Activated T-cell treated with anti-CD3 and anti-CD28 coated beads, Interleukin-2, amount 50 U/mL, for 4 hours (primary cell): ENCODE measurements at regions not wholly inside any gene's neighbourhood (a gene's known extent, or its start where the extent isn't known, plus 50 kb on each side); places are given as distances from the start of the nearest gene placed in this dataset.

Source experiments
- ATAC-seq, 2 donors: fragments of 200-7000 bp; cut with Tn5 transposase; one replicate each; pipeline ENCODE4 v1.10.0; 2021
- DNase-seq: peaks from one replicate; pipeline ENCODE4 v3.0.0-alpha.2; 2020
- H3K27me3 Mint-ChIP-seq: one replicate; pipeline ENCODE4 v1.8.0; 2021; ENCODE audit warnings: low read depth, mixed read lengths
- H3K36me3 Mint-ChIP-seq: one replicate; pipeline ENCODE4 v1.8.0; 2022; ENCODE audit warnings: mixed read lengths; ENCODE audit not compliant: insufficient read depth
- H3K4me1 Mint-ChIP-seq: one replicate; pipeline ENCODE4 v1.8.0; 2021; ENCODE audit warnings: low read depth, mixed read lengths
- H3K4me3 Mint-ChIP-seq: one replicate; pipeline ENCODE4 v1.8.0; 2021; ENCODE audit warnings: mild to moderate bottlenecking, moderate library complexity, mixed read lengths
- H3K9me3 Mint-ChIP-seq: one replicate; pipeline ENCODE4 v1.8.0; 2021; ENCODE audit warnings: mixed read lengths

DNA sequence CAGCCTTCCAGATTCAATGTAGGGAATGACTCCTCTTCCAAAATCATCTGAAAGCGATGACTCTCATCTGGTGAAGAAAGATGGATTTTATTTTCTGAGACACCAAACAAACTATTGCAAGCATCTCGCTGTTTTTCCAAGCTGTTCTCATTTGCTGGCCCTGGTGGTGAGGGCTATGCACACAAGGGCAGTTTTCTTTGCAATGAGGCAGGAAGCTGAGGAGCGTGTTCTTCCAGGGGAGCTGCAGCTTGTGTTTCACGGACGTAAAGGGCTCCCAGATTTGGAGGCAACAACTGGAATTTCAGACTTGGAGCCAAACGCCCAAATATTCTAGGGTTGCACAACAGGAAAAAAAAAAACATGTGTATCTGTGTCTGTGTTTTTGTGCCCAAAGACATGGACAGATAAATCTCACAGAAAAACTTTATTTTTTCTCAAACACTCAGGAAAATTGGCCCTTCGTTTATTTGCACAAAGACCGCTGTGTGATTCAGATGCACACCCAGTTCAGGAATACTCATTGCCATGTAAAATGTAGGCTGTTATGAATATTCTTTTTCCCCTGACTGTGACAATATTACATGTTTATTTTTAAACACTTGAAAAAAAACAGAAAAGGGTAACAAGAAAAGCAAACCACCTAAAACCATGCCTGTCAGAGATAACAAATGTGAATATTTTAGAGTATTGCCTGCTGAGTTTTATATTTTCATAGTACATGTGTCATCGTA, 151.3 kb downstream of the GAS1 start:
- DNase-seq, result no peak
- H3K4me3 Mint-ChIP-seq, result no peak overlapping the region
- H3K27me3 Mint-ChIP-seq, result peaks cover 4% of the 10 kb centered on the region
- ATAC-seq, result no peak
- no peaks in the 10 kb centered on the region for H3K4me1 Mint-ChIP-seq
- no peaks in the 10 kb centered on the region for H3K9me3 Mint-ChIP-seq
- no peaks in the 10 kb centered on the region for H3K36me3 Mint-ChIP-seq

DNA sequence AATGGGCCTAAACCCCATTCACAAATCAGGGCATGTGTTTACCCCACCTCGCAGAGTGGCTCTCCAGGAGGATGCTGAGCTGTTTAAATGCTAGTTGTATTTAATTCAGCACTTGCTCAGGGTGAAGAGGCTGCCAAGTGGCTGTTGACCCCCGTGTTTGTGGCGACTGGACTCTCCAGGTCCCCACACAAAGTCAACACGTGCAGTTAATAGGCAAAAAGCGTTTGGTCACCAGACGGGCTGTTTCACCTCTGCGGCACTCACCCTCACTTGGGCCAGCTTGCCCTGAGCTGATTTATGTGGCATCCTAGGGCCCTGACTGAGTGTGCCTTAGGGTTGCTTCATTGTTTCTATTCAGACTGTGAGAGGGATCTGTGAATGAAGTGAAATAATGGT, 152.3 kb downstream of the GAS1 start:
- ATAC-seq (no peak), DNase-seq (no peak)
- Mint-ChIP-seq H3K36me3 (no peaks in the 10 kb centered on the region), H3K9me3 (no peaks in the 10 kb centered on the region), H3K27me3 (peaks cover 4% of the 10 kb centered on the region), H3K4me3 (no peak overlapping the region), H3K4me1 (no peaks in the 10 kb centered on the region)

DNA sequence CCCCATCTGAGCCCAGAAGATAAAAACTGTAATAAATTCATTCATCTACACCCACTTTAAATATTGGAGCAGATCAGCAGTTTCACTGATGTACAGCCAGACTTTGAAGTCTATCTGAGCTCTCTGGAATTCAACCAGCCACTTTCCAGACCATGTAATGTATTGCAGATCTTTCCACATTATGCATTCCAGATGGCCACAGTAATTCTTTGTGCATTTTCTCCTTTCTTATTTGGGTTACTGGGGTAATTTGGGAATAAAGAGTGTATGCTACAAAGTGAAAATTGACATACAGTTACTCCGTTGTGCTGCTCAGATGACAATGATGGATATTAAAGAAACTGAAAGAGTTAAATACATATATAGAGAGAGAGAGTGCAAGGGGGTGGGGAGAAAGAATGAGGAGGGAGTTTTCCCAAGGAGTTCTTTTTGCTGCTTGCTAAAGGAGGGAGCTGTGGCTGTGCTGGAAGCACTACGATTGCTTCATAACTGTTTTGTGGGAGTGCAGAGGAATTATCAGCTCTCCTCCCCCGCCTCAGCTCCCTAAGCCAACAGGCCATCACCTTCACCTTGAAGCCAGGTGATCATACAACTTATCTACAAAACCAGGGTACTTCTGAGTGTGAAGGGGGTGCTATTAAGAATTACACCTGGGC, 152.8 kb downstream of the GAS1 start:
- Mint-ChIP-seq H3K9me3 (no peaks in the 10 kb centered on the region), H3K4me1 (no peaks in the 10 kb centered on the region), H3K27me3 (peaks cover 2% of the 10 kb centered on the region), H3K36me3 (no peaks in the 10 kb centered on the region), H3K4me3 (no peak overlapping the region)
- no peak for DNase-seq
- no peak for ATAC-seq

DNA sequence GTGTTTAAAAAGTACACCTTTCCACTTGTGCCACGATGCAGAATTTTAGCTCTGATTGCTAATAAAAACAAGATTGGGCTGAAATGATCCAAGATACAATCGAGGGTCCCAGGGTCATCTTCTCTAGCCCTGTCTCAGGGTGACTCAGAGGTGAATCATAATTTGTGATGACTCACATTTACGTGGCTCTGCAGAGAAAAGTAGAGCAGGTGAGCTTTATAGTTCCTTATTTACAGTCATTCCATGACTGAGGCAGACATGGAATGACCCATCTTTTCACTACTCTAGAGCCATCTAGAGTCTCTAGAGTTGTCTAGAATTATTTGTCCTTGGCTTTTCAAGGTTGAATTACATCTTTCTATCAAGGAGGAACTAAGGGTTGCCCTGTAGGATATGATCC, 155.2 kb downstream of the GAS1 start:
- H3K4me3 Mint-ChIP-seq, result no peak overlapping the region
- no peak for ATAC-seq
- DNase-seq, result no peak
- no peaks in the 10 kb centered on the region for H3K36me3 Mint-ChIP-seq
- no peaks in the 10 kb centered on the region for H3K4me1 Mint-ChIP-seq
- H3K9me3 Mint-ChIP-seq, result no peaks in the 10 kb centered on the region
- H3K27me3 Mint-ChIP-seq, result peaks cover 6% of the 10 kb centered on the region

DNA sequence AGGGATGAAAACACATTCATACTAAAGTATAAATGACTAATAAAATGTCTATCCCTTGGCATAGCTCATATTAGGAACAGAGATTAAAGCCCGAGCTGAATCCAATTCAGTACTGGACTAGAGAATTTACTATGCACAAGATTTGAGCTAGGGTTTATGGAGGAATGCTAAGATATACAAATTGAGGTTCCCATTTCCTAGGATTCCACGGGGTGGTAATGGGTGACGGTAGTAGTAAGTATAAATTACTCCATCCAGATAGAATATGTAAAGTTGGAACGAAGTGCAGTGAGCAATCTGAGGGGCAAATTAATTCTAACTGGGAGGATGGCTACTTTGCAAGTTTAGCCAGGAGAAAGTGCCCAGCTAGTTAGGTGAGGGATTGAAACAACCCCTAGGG, 156.5 kb downstream of the GAS1 start:
- DNase-seq (no peak), ATAC-seq (no peak)
- no peaks in the 10 kb centered on the region for H3K36me3 Mint-ChIP-seq
- H3K4me1 Mint-ChIP-seq, result no peaks in the 10 kb centered on the region
- H3K9me3 Mint-ChIP-seq, result no peaks in the 10 kb centered on the region
- H3K27me3 Mint-ChIP-seq, result peaks cover 6% of the 10 kb centered on the region
- H3K4me3 Mint-ChIP-seq, result no peak overlapping the region

DNA sequence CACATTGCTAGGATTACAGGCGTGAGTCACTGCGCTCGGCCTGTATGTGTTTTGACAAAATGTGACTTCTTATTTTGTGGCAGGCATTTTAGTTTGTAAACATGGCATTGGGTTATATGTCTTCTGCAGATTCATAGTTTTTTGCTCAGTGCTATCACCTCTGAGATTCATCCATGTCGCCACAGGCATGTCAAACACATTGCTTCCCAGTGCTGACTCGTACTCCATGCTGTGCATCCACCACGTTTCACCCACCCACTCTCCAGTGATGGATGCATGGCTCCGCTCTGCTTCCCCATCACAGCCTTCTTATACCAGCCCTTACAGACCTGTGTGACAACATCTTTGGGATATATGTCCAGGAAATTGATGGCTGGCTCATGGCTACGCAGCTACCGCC, 158.8 kb downstream of the GAS1 start:
- ATAC-seq, result no peak
- Mint-ChIP-seq H3K36me3 (no peaks in the 10 kb centered on the region), H3K9me3 (no peaks in the 10 kb centered on the region)

DNA sequence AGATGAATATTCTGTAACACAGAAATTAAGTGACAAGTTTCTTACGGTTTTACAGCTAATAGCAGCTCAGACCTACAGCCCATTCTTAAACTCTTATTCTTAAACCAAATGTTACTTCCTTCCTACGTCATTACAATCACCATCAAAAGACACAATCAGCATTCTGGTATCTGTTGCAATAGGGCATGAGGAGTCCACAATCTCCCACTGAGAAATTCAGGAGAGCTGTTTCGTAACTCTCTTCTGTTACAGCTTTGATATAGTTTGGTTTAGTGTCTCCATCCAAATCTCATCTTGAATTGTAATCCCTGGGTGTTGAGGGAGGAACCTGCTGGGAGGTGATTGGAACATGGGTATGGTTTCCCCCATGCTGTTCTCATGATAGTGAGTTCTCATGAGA, 163.4 kb downstream of the GAS1 start:
- Mint-ChIP-seq H3K36me3 (no peaks in the 10 kb centered on the region), H3K9me3 (no peaks in the 10 kb centered on the region), H3K4me3 (no peak overlapping the region), H3K4me1 (no peaks in the 10 kb centered on the region), H3K27me3 (peaks cover 21% of the 10 kb centered on the region)
- no peak for DNase-seq
- no peak for ATAC-seq

More for the DNA sequence above, 158.8 kb downstream of the GAS1 start:
- H3K4me1 Mint-ChIP-seq, result no peaks in the 10 kb centered on the region
- peaks cover 9% of the 10 kb centered on the region for H3K27me3 Mint-ChIP-seq
- DNase-seq, result no peak
- H3K4me3 Mint-ChIP-seq, result no peak overlapping the region

DNA sequence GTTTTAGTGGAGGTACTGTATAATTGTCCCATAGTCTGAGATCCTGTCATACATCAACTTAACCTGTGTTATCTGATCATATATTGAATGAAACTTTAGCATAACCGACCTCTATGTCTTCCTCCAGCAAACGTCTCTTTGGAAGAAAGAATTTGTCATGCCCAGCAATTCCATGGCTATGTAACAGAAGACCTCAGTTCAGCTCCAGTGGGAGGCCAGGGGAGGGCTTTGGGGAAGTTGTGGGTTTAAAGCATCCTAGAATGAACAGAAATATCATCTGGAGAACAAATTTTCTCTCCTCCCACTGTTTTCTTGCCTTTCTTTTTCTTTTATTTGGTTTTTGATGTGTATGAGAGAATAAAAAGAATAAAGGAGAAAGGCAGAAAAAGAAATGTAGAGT, 164.5 kb downstream of the GAS1 start:
- ATAC-seq (no peak), DNase-seq (no peak)
- peaks cover 18% of the 10 kb centered on the region for H3K27me3 Mint-ChIP-seq
- H3K4me1 Mint-ChIP-seq, result no peaks in the 10 kb centered on the region
- no peaks in the 10 kb centered on the region for H3K36me3 Mint-ChIP-seq
- no peaks in the 10 kb centered on the region for H3K9me3 Mint-ChIP-seq
- no peak overlapping the region for H3K4me3 Mint-ChIP-seq

DNA sequence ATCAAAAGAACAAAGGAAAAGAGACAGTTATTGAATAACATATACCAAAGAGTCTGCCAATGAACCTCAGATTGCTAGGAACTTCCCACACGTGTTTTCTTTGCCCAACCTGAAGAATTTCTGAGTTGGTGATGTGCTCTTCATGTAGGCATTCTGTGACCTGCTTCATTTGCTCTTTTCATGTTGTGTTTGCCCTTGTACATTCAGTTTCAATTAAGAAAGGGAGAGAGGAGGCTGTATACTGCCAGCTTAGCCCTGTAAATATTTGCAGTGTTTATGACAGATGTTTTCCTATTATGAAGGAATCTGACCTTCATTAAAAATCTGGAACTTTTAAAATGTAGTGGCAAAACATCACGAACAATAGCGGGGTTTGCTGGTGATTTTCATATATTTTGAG, 168.5 kb downstream of the GAS1 start:
- DNase-seq, result no peak
- no peak overlapping the region for H3K4me3 Mint-ChIP-seq
- H3K4me1 Mint-ChIP-seq, result no peaks in the 10 kb centered on the region
- no peaks in the 10 kb centered on the region for H3K9me3 Mint-ChIP-seq
- H3K36me3 Mint-ChIP-seq, result no peaks in the 10 kb centered on the region
- peaks cover 13% of the 10 kb centered on the region for H3K27me3 Mint-ChIP-seq
- no peak for ATAC-seq

DNA sequence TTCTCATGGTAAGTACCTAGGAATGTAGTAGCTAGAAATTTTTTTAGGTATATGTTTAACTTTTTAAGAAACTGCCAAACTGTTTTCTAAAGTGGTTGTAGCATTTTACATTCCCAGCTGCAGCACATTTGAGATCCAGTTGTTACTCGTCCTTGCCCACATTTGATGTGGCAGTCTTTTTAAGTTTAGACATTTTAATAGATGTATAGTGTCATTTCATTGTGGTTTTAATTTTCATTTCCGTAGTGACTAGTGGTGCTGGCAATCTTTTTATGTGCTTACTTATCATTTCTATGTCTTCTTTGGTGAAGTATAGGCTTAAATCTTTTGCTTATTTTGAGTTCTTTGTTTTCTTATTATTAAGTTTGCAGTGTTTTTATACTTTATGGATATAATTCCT, 171.6 kb downstream of the GAS1 start:
- Mint-ChIP-seq H3K36me3 (no peaks in the 10 kb centered on the region), H3K27me3 (peaks cover 2% of the 10 kb centered on the region), H3K9me3 (no peaks in the 10 kb centered on the region), H3K4me1 (no peaks in the 10 kb centered on the region), H3K4me3 (no peak overlapping the region)
- DNase-seq (no peak), ATAC-seq (no peak)

DNA sequence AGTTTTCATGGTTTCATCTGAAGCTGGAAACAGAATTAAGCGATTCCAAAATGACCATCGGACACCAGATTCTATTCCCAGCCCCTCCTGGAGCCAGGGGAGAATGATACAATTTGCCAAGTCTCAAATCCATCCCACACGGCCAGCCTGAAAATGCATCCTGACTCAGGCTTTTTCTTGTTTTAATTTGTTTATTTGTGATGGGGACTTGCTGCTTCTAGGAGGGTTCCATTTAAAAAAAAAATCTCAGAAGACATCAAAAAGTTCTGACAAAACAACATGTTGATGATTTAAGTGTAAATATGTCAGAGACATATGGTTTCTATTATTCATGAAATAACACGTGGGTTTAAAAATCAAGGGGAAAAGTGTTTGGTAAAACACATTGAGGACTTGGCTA, 173.2 kb downstream of the GAS1 start:
- Mint-ChIP-seq H3K4me1 (no peaks in the 10 kb centered on the region), H3K4me3 (no peak overlapping the region), H3K27me3 (peaks cover 3% of the 10 kb centered on the region), H3K36me3 (no peaks in the 10 kb centered on the region), H3K9me3 (no peaks in the 10 kb centered on the region)
- DNase-seq (no peak), ATAC-seq (no peak)

DNA sequence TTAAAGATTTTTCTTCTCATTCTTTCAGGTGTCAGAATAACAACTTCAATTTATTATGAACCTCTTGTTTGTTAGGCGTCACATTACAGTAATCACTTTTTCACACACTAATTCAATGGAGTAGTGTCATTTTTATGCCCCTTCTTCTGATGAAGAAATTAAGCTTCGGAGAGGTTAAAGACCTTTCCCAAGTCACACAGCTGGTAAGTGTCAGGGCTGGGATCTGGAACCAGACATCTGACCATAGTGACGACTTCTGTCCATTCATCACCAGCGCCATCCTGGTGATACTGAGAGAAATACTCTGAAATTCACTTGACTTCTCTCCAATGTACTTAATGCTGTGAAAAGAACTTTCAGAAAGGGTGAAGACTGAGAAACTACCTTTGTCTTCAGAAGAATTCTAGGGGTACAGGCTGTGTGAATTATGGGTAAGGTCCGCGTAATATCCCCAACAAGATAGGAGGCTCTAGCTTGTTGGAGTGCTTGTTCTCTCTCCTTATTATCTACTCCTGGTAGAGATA, 173.8 kb downstream of the GAS1 start:
- no peaks in the 10 kb centered on the region for H3K4me1 Mint-ChIP-seq
- ATAC-seq (no peak), DNase-seq (no peak)
- no peaks in the 10 kb centered on the region for H3K9me3 Mint-ChIP-seq
- no peak overlapping the region for H3K4me3 Mint-ChIP-seq
- H3K36me3 Mint-ChIP-seq, result no peaks in the 10 kb centered on the region
- H3K27me3 Mint-ChIP-seq, result peaks cover 3% of the 10 kb centered on the region

DNA sequence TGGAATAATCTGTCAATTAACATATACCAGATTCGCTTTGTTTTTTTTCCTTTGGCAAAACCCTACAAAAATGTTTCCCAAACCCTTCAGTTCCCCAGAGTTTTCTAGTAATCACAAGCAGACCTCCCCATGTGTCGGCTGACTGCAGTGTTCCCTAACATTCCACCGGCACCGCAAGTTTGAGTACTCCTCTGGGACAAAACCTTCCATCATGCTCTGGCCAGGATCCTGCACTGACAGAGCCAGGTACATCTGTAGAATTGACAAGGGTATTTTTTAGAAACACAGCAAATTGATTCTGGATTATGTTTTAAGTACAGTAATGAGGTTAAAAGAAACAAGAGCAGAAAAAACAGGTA, 174.7 kb downstream of the GAS1 start:
- H3K4me1 Mint-ChIP-seq, result no peaks in the 10 kb centered on the region
- peaks cover 4% of the 10 kb centered on the region for H3K27me3 Mint-ChIP-seq
- DNase-seq (no peak), ATAC-seq (no peak)
- no peaks in the 10 kb centered on the region for H3K9me3 Mint-ChIP-seq
- H3K36me3 Mint-ChIP-seq, result no peaks in the 10 kb centered on the region
- no peak overlapping the region for H3K4me3 Mint-ChIP-seq

DNA sequence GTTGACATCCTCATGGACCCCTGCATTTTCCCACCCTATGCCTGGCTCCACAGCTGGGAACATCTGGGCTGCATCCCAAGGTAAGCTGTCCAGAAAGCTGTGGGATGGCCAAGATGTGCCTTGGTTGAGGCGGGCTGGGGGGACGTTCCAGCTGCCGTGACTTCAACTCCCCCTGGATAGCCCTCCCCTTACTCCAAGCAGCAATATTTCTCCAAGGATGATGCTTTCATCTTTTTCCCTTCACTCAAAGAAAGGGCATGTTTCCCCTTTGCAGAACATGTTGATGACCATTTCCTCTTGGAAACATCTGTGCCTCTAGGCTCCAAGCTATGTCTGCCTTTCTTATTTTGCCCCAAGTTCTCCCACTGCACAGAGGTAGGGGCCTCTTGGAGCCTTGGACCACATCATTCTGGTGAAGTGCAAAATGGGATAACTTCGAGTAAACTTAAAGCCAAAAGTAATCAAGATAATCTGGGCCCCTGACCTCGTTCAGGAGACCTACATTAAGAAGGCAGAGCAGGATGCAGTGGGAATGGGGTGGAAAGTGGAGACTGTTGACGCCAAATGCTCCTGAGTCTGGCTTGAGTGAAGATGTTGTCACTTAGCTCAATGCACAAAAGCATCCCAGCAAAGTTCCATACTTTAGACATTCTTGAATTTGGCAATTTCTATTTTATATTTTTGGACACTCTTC, 175.2 kb downstream of the GAS1 start:
- peaks cover 4% of the 10 kb centered on the region for H3K27me3 Mint-ChIP-seq
- DNase-seq, result no peak
- no peaks in the 10 kb centered on the region for H3K9me3 Mint-ChIP-seq
- H3K36me3 Mint-ChIP-seq, result no peaks in the 10 kb centered on the region
- H3K4me3 Mint-ChIP-seq, result no peak overlapping the region
- no peak for ATAC-seq
- no peaks in the 10 kb centered on the region for H3K4me1 Mint-ChIP-seq

DNA sequence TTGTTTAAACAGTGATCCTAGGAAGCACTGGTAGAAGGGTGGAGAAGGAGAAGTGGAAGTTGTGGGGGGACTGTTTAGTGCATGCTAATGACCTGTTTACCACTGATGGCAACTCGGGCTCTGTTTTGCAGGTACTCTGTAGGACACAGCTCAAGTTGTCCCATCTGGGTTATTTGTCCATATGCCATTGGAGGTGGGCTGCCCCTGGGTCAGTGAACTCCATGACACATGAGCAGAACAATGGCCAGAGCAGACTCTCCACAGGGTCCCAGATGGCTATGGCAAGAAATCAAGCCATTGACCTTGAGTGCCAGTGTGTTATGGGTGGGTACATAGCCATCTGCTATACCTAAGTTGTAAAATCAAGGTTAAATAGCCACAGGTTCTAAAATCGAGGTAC, 175.9 kb downstream of the GAS1 start:
- Mint-ChIP-seq H3K27me3 (peaks cover 4% of the 10 kb centered on the region), H3K4me1 (no peaks in the 10 kb centered on the region), H3K36me3 (no peaks in the 10 kb centered on the region), H3K9me3 (no peaks in the 10 kb centered on the region), H3K4me3 (no peak overlapping the region)
- ATAC-seq (no peak), DNase-seq (no peak)
